ENCODE measurements at regions not wholly inside any gene's neighbourhood (a gene's known extent, or its start where the extent isn't known, plus 50 kb on each side); places are given as distances from the start of the nearest gene placed in this dataset.
"Not testable (repeated sequence)": the region's sequence is repeated elsewhere in the genome, so short reads cannot be mapped to it uniquely, and the experiment has no call there.

GRCh38 chr9:135275571-135276289, 188.3 kb downstream of the OLFM1 start:
- DNase-seq (ENCODE audit: low spot score): no peak

- DNase-seq (ENCODE audit: low spot score): no peak
Observed at GRCh38 chr9:135277219-135278201, 190.0 kb downstream of the OLFM1 start.

- no peak for DNase-seq (ENCODE audit: low spot score)
Observed at GRCh38 chr9:135278586-135278985, 191.1 kb downstream of the OLFM1 start.

GRCh38 chr9:135279385-135279784, 191.9 kb downstream of the OLFM1 start:
- no peak for DNase-seq (ENCODE audit: low spot score)

GRCh38 chr9:135279834-135280393, 192.4 kb downstream of the OLFM1 start:
- DNase-seq (ENCODE audit: low spot score): no peak

GRCh38 chr9:135280666-135281065, 193.2 kb downstream of the OLFM1 start:
- DNase-seq (ENCODE audit: low spot score): no peak

- DNase-seq (ENCODE audit: low spot score): no peak
Observed at GRCh38 chr9:135281151-135281550, 193.7 kb downstream of the OLFM1 start.

- peak; percentile 76 for DNase-seq (ENCODE audit: low spot score)
Observed at GRCh38 chr9:135281791-135282737, 194.6 kb downstream of the OLFM1 start.

- no peak for DNase-seq (ENCODE audit: low spot score)
Observed at GRCh38 chr9:135282808-135283207, 195.3 kb downstream of the OLFM1 start.

- DNase-seq (ENCODE audit: low spot score): no peak
Observed at GRCh38 chr9:135283671-135284070, 195.9 kb upstream of the PPP1R26 start.

GRCh38 chr9:135284386-135285134, 195.0 kb upstream of the PPP1R26 start:
- DNase-seq (ENCODE audit: low spot score): no peak

GRCh38 chr9:135286187-135286925, 193.2 kb upstream of the PPP1R26 start:
- not testable (repeated sequence) for DNase-seq (ENCODE audit: low spot score)

- DNase-seq (ENCODE audit: low spot score): no peak
Observed at GRCh38 chr9:135286961-135287360, 192.6 kb upstream of the PPP1R26 start.

GRCh38 chr9:135287627-135288026, 192.0 kb upstream of the PPP1R26 start:
- DNase-seq (ENCODE audit: low spot score): no peak

- DNase-seq (ENCODE audit: low spot score): no peak
Observed at GRCh38 chr9:135288054-135288453, 191.5 kb upstream of the PPP1R26 start.

GRCh38 chr9:135289081-135289491, 190.5 kb upstream of the PPP1R26 start:
- no peak for DNase-seq (ENCODE audit: low spot score)

- DNase-seq (ENCODE audit: low spot score): no peak
Observed at GRCh38 chr9:135290086-135290485, 189.5 kb upstream of the PPP1R26 start.

- no peak for DNase-seq (ENCODE audit: low spot score)
Observed at GRCh38 chr9:135290566-135290965, 189.0 kb upstream of the PPP1R26 start.

GRCh38 chr9:135291165-135291564, 188.4 kb upstream of the PPP1R26 start:
- DNase-seq (ENCODE audit: low spot score): no peak

- no peak for DNase-seq (ENCODE audit: low spot score)
Observed at GRCh38 chr9:135294836-135295235, 184.7 kb upstream of the PPP1R26 start.

All from NAMALWA (cell line).